HepG2 (cell line): ENCODE measurements at regions not wholly inside any gene's neighbourhood (a gene's known extent, or its start where the extent isn't known, plus 50 kb on each side); places are given as distances from the start of the nearest gene placed in this dataset.

Source experiments
- BRCA1 ChIP-seq: sonication (generic); formaldehyde crosslinking; IDR thresholded peaks from 2 replicates; pipeline ENCODE4 v1.4.0; 2020; ENCODE audit warnings: missing genetic modification reagents
- CC2D1A ChIP-seq: sonication (generic); formaldehyde crosslinking; IDR thresholded peaks from 2 replicates; pipeline ENCODE4 v1.8.1; 2023; ENCODE audit warnings: mild to moderate bottlenecking, missing genetic modification reagents
- DPF2 ChIP-seq: sonication (generic); formaldehyde crosslinking; IDR thresholded peaks from 2 replicates; pipeline ENCODE4 v1.4.0; 2020; ENCODE audit warnings: mild to moderate bottlenecking, low read depth, missing genetic modification reagents, borderline replicate concordance
- FLYWCH1 ChIP-seq: sonication (generic); formaldehyde crosslinking; IDR thresholded peaks from 2 replicates; pipeline ENCODE4 v1.8.1; 2023; ENCODE audit warnings: mild to moderate bottlenecking, missing genetic modification reagents
- MTF2 ChIP-seq: sonication (generic); formaldehyde crosslinking; IDR thresholded peaks from 2 replicates; pipeline ENCODE4 v1.5.0; 2020; ENCODE audit warnings: missing genetic modification reagents, borderline replicate concordance
- NAIF1 ChIP-seq: sonication (generic); formaldehyde crosslinking; IDR thresholded peaks from 2 replicates; pipeline ENCODE4 v1.5.0; 2020; ENCODE audit warnings: mild to moderate bottlenecking, missing genetic modification reagents, borderline replicate concordance
- NCOA2 ChIP-seq: sonication (generic); formaldehyde crosslinking; IDR thresholded peaks from 2 replicates; pipeline ENCODE4 v1.8.0; 2022; ENCODE audit warnings: inconsistent platforms
- NFKBIZ ChIP-seq: IDR thresholded peaks from 2 replicates; pipeline ENCODE4 v1.6.1; 2018; ENCODE audit warnings: missing genetic modification reagents, missing compliant biosample characterization
- NFRKB ChIP-seq: fragments of 450-650 bp; IDR thresholded peaks from 2 replicates; pipeline ENCODE4 v1.6.1; 2017
- PAWR ChIP-seq: sonication (generic); formaldehyde crosslinking; IDR thresholded peaks from 2 replicates; pipeline ENCODE4 v1.4.0; 2020; ENCODE audit warnings: missing genetic modification reagents, mild to moderate bottlenecking, borderline replicate concordance
- SIN3A ChIP-seq: IDR thresholded peaks from 2 replicates; pipeline ENCODE4 v1.6.1; 2011; ENCODE audit warnings: low read depth, mild to moderate bottlenecking, control low read depth, low read length, borderline replicate concordance
- SPEN ChIP-seq: sonication (generic); formaldehyde crosslinking; IDR thresholded peaks from 2 replicates; pipeline ENCODE4 v1.5.1; 2020; ENCODE audit warnings: low read depth, mild to moderate bottlenecking, missing genetic modification reagents
- ZFP36 ChIP-seq: fragments of 150-350 bp; IDR thresholded peaks from 2 replicates; pipeline ENCODE4 v1.6.1; 2018; ENCODE audit warnings: borderline replicate concordance, low read length, low read depth; ENCODE audit not compliant: partially characterized antibody
- ZNF24 ChIP-seq: fragments of 450-650 bp; IDR thresholded peaks from 2 replicates; pipeline ENCODE4 v1.6.1; 2017; ENCODE audit warnings: antibody characterized with exemption, mild to moderate bottlenecking
- ZNF780A ChIP-seq: sonication (generic); formaldehyde crosslinking; IDR thresholded peaks from 2 replicates; pipeline ENCODE4 v1.8.0; 2022; ENCODE audit warnings: mild to moderate bottlenecking, missing genetic modification reagents, moderate library complexity
- TF ChIP-seq, protein P1 (sequence below): sonication (generic); formaldehyde crosslinking; IDR thresholded peaks from 2 replicates; pipeline ENCODE4 v1.4.0; 2020; ENCODE audit warnings: missing genetic modification reagents, mild to moderate bottlenecking, borderline replicate concordance
- TF ChIP-seq, protein P2 (sequence below): fragments of 450-650 bp; IDR thresholded peaks from 2 replicates; pipeline ENCODE4 v1.6.1; 2017; ENCODE audit warnings: mild to moderate bottlenecking
- TF ChIP-seq, protein P3 (sequence below): sonication (generic); formaldehyde crosslinking; IDR thresholded peaks from 2 replicates; pipeline ENCODE4 v1.5.0; 2020; ENCODE audit warnings: missing genetic modification reagents
- TF ChIP-seq, protein P4 (sequence below): sonication (generic); formaldehyde crosslinking; IDR thresholded peaks from 2 replicates; pipeline ENCODE4 v1.4.0; 2020; ENCODE audit warnings: low read depth, missing genetic modification reagents

DNA sequence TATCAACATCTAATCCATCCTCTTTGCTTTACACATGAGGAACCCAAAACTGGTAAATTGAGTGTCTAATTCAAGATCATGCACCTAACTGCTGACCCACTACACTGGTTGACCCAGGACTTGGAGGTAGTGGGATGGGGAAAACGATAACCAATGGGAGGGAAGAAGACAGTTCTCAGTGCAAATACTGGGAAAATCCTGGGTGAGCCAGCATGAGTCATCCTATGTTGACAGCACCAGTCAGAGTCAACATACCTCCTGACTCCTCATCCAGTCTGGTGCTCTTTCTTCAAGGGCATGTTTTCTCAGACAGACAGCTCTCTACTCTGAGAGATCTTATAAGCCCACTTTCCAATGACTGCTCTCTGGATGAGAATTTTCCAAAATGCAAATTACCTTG is 232.8 kb upstream of the PTGER4 start (continued):
- TF ChIP-seq, protein P1, sequence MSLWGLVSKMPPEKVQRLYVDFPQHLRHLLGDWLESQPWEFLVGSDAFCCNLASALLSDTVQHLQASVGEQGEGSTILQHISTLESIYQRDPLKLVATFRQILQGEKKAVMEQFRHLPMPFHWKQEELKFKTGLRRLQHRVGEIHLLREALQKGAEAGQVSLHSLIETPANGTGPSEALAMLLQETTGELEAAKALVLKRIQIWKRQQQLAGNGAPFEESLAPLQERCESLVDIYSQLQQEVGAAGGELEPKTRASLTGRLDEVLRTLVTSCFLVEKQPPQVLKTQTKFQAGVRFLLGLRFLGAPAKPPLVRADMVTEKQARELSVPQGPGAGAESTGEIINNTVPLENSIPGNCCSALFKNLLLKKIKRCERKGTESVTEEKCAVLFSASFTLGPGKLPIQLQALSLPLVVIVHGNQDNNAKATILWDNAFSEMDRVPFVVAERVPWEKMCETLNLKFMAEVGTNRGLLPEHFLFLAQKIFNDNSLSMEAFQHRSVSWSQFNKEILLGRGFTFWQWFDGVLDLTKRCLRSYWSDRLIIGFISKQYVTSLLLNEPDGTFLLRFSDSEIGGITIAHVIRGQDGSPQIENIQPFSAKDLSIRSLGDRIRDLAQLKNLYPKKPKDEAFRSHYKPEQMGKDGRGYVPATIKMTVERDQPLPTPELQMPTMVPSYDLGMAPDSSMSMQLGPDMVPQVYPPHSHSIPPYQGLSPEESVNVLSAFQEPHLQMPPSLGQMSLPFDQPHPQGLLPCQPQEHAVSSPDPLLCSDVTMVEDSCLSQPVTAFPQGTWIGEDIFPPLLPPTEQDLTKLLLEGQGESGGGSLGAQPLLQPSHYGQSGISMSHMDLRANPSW = no peak
- TF ChIP-seq SPEN (no peak), MTF2 (CRISPR knock-in tag) (no peak), NFKBIZ (CRISPR knock-in tag) (0 out of 2 replicates have a peak, but pooled peaks have one; percentile 57), PAWR (CRISPR knock-in tag) (no peak), BRCA1 (CRISPR knock-in tag) (no peak), DPF2 (CRISPR knock-in tag) (peak; percentile 25; the same call in 1 of the 2 replicates), ZFP36 (no peak), FLYWCH1 (CRISPR knock-in tag) (no peak), ZNF780A (no peak), NAIF1 (CRISPR knock-in tag) (no peak), NFRKB (no peak), NCOA2 (CRISPR knock-in tag) (peak; percentile 52; the same call in 1 of the 2 replicates), ZNF24 (no peak), SIN3A (no peak), CC2D1A (CRISPR knock-in tag) (no peak)
- TF ChIP-seq, protein P2, sequence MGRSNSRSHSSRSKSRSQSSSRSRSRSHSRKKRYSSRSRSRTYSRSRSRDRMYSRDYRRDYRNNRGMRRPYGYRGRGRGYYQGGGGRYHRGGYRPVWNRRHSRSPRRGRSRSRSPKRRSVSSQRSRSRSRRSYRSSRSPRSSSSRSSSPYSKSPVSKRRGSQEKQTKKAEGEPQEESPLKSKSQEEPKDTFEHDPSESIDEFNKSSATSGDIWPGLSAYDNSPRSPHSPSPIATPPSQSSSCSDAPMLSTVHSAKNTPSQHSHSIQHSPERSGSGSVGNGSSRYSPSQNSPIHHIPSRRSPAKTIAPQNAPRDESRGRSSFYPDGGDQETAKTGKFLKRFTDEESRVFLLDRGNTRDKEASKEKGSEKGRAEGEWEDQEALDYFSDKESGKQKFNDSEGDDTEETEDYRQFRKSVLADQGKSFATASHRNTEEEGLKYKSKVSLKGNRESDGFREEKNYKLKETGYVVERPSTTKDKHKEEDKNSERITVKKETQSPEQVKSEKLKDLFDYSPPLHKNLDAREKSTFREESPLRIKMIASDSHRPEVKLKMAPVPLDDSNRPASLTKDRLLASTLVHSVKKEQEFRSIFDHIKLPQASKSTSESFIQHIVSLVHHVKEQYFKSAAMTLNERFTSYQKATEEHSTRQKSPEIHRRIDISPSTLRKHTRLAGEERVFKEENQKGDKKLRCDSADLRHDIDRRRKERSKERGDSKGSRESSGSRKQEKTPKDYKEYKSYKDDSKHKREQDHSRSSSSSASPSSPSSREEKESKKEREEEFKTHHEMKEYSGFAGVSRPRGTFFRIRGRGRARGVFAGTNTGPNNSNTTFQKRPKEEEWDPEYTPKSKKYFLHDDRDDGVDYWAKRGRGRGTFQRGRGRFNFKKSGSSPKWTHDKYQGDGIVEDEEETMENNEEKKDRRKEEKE = no peak
- TF ChIP-seq, protein P3, sequence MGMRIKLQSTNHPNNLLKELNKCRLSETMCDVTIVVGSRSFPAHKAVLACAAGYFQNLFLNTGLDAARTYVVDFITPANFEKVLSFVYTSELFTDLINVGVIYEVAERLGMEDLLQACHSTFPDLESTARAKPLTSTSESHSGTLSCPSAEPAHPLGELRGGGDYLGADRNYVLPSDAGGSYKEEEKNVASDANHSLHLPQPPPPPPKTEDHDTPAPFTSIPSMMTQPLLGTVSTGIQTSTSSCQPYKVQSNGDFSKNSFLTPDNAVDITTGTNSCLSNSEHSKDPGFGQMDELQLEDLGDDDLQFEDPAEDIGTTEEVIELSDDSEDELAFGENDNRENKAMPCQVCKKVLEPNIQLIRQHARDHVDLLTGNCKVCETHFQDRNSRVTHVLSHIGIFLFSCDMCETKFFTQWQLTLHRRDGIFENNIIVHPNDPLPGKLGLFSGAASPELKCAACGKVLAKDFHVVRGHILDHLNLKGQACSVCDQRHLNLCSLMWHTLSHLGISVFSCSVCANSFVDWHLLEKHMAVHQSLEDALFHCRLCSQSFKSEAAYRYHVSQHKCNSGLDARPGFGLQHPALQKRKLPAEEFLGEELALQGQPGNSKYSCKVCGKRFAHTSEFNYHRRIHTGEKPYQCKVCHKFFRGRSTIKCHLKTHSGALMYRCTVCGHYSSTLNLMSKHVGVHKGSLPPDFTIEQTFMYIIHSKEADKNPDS (CRISPR knock-in tag) = no peak
- TF ChIP-seq, protein P4, sequence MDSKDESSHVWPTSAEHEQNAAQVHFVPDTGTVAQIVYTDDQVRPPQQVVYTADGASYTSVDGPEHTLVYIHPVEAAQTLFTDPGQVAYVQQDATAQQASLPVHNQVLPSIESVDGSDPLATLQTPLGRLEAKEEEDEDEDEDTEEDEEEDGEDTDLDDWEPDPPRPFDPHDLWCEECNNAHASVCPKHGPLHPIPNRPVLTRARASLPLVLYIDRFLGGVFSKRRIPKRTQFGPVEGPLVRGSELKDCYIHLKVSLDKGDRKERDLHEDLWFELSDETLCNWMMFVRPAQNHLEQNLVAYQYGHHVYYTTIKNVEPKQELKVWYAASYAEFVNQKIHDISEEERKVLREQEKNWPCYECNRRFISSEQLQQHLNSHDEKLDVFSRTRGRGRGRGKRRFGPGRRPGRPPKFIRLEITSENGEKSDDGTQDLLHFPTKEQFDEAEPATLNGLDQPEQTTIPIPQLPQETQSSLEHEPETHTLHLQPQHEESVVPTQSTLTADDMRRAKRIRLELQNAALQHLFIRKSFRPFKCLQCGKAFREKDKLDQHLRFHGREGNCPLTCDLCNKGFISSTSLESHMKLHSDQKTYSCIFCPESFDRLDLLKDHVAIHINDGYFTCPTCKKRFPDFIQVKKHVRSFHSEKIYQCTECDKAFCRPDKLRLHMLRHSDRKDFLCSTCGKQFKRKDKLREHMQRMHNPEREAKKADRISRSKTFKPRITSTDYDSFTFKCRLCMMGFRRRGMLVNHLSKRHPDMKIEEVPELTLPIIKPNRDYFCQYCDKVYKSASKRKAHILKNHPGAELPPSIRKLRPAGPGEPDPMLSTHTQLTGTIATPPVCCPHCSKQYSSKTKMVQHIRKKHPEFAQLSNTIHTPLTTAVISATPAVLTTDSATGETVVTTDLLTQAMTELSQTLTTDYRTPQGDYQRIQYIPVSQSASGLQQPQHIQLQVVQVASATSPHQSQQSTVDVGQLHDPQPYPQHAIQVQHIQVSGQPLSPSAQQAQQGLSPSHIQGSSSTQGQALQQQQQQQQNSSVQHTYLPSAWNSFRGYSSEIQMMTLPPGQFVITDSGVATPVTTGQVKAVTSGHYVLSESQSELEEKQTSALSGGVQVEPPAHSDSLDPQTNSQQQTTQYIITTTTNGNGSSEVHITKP (CRISPR knock-in tag) = no peak
